ENCODE measurements at regions not wholly inside any gene's neighbourhood (a gene's known extent, or its start where the extent isn't known, plus 50 kb on each side); places are given as distances from the start of the nearest gene placed in this dataset.
"Not testable (repeated sequence)": the region's sequence is repeated elsewhere in the genome, so short reads cannot be mapped to it uniquely, and the experiment has no call there.

GRCh38 chr13:70792121-70792520, 683.9 kb upstream of the KLHL1 start:
- DNase-seq = no peak
- no peak overlapping the region for H3K4me3 ChIP-seq (ENCODE audit: low read length)
- no peaks in the 10 kb centered on the region for H3K27me3 ChIP-seq (ENCODE audit: control insufficient read depth, insufficient read depth)
- no peaks in the 10 kb centered on the region for H3K9me3 ChIP-seq (ENCODE audit: control insufficient read depth, low read length)
- no peak for ATAC-seq
- H3K4me1 ChIP-seq (ENCODE audit: control insufficient read depth, insufficient read depth, low read length) = no peaks in the 10 kb centered on the region
- H3K27ac ChIP-seq (ENCODE audit: low read length) = no peak overlapping the region
- WGBS = 76% methylated on average over 2 of the region's 2 CpGs
- intact Hi-C loops (cut with DNase I) = no loop called here

GRCh38 chr13:70789751-70790150, 681.5 kb upstream of the KLHL1 start:
- H3K9me3 ChIP-seq (ENCODE audit: control insufficient read depth, low read length) = no peaks in the 10 kb centered on the region
- H3K27me3 ChIP-seq (ENCODE audit: control insufficient read depth, insufficient read depth) = no peaks in the 10 kb centered on the region
- H3K27ac ChIP-seq (ENCODE audit: low read length) = no peak overlapping the region
- ATAC-seq = no peak
- H3K4me1 ChIP-seq (ENCODE audit: control insufficient read depth, insufficient read depth, low read length) = no peaks in the 10 kb centered on the region
- no peak for DNase-seq
- H3K4me3 ChIP-seq (ENCODE audit: low read length) = no peak overlapping the region
- intact Hi-C loops (cut with DNase I) = no loop called here

GRCh38 chr13:70788074-70788473, 679.8 kb upstream of the KLHL1 start:
- no peak for DNase-seq
- 84% methylated on average over 3 of the region's 3 CpGs for WGBS
- intact Hi-C loops (cut with DNase I) = no loop called here
- H3K4me3 ChIP-seq (ENCODE audit: low read length) = no peak overlapping the region
- ATAC-seq = no peak
- H3K27me3 ChIP-seq (ENCODE audit: control insufficient read depth, insufficient read depth) = no peaks in the 10 kb centered on the region
- no peaks in the 10 kb centered on the region for H3K9me3 ChIP-seq (ENCODE audit: control insufficient read depth, low read length)
- no peaks in the 10 kb centered on the region for H3K4me1 ChIP-seq (ENCODE audit: control insufficient read depth, insufficient read depth, low read length)
- no peak overlapping the region for H3K27ac ChIP-seq (ENCODE audit: low read length)

DNA sequence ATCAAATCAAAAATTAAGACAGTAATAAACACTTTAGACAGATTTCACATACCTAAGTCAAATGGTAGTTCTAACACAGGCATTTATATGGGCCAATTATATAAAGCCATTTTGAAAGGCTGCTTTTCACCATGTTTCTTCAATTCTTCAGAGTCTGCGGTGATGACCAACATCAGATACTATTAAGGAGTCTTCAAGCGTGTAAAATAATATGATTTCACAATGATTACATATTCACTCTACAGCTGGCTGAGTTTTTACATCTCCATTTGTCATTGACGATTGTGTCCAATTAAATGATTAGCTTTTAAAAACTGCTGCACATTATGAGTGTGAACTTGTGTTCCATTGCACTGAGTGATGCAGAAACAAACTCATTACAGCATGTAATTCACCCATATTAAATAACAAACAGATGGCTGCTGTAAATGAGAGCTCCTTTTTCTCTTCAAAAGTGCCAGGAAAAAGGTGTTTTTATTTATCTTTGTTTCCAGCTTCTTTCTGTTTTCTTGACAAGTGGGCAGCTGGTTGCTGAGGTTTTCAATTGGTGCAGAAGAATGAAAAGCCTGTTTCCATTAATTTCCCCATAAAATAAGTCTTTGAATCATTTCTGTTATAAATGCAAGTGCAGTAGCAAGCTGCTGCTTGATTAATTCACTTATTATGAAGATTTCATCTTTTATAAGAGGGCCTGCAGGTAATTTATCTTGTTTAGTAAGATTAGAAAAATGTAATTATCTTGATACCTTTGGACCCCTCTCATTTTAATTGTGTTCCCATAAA, 676.1 kb upstream of the KLHL1 start:
- no peaks in the 10 kb centered on the region for H3K4me1 ChIP-seq (ENCODE audit: control insufficient read depth, insufficient read depth, low read length)
- intact Hi-C loops (cut with DNase I) = no loop called here
- ATAC-seq (no peak), DNase-seq (no peak)
- H3K27ac ChIP-seq (ENCODE audit: low read length) = no peak overlapping the region
- 90% methylated on average over 3 of the region's 3 CpGs for WGBS
- H3K4me3 ChIP-seq (ENCODE audit: low read length) = no peak overlapping the region
- H3K9me3 ChIP-seq (ENCODE audit: control insufficient read depth, low read length) = no peaks in the 10 kb centered on the region
- H3K27me3 ChIP-seq (ENCODE audit: control insufficient read depth, insufficient read depth) = no peaks in the 10 kb centered on the region

DNA sequence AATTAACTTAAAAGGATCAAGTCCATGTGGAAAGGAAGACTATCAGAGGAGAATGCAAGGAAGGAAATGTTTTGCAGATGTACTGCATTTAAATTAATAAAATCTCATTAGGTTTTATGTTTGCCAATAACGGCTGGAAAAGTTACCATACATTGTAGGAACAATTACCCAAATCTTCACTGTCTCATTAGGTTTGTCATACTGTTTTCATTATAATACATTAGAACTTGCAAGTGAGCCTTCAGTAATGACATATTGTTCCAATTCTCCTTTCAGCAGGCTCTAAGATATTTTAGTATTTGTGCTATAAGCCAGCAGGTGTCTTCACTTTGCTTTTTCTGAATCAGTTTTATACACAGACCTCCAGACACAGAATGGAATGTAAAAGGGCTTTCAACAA, 661.6 kb upstream of the KLHL1 start:
- no peaks in the 10 kb centered on the region for H3K4me1 ChIP-seq (ENCODE audit: control insufficient read depth, insufficient read depth, low read length)
- ATAC-seq (no peak), DNase-seq (no peak)
- H3K27me3 ChIP-seq (ENCODE audit: control insufficient read depth, insufficient read depth) = no peaks in the 10 kb centered on the region
- H3K4me3 ChIP-seq (ENCODE audit: low read length) = no peak overlapping the region
- H3K27ac ChIP-seq (ENCODE audit: low read length) = no peak overlapping the region
- 48% methylated on average over 1 of the region's 1 CpG for WGBS
- intact Hi-C loops (cut with DNase I) = no loop called here
- H3K9me3 ChIP-seq (ENCODE audit: control insufficient read depth, low read length) = no peaks in the 10 kb centered on the region

DNA sequence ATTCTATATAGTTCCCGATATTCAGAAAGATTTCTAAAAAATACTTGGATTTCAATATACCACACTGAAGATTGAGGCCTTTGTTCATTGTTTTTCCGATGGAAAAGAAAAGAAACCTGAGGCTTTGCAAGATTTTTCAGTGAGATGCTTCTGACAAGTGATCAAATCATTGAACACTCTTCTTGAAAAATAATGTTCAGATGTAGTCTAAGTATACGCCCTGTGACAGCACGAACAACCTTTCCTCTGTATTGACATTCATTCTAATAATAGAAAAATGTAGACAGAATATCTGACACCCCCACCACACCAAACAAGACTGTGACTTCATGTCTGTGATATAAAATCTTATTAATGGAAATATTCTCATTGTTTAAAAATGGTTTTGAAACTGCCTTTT, 650.7 kb upstream of the KLHL1 start:
- Histone ChIP-seq H3K9me3 (ENCODE audit: control insufficient read depth, low read length) (no peaks in the 10 kb centered on the region), H3K4me3 (ENCODE audit: low read length) (no peak overlapping the region), H3K27me3 (ENCODE audit: control insufficient read depth, insufficient read depth) (no peaks in the 10 kb centered on the region), H3K27ac (ENCODE audit: low read length) (no peak overlapping the region), H3K4me1 (ENCODE audit: control insufficient read depth, insufficient read depth, low read length) (no peaks in the 10 kb centered on the region)
- no peak for DNase-seq
- intact Hi-C loops (cut with DNase I) = no loop called here
- WGBS = 81% methylated on average over 4 of the region's 4 CpGs
- no peak for ATAC-seq

DNA sequence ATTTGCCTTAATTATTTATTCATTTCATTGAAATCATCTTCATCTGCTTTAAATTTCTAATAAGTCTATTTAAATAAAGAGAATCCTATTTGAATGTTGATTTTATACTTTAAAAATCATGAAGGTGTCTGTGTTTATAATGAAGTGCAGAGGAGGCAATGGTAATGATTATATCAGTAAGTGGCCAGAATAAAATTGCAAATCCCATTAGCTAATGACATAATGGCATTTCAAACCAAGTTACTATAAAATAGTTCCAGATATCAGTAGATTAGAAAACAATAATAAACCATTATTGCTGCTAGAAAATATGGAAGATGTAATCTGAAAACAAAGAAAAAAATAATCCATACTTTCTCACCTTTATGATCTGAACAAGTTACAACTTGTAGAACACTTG, 647.8 kb upstream of the KLHL1 start:
- intact Hi-C loops (cut with DNase I) = no loop called here
- Histone ChIP-seq H3K4me1 (ENCODE audit: control insufficient read depth, insufficient read depth, low read length) (no peaks in the 10 kb centered on the region), H3K27ac (ENCODE audit: low read length) (no peak overlapping the region), H3K27me3 (ENCODE audit: control insufficient read depth, insufficient read depth) (no peaks in the 10 kb centered on the region), H3K4me3 (ENCODE audit: low read length) (no peak overlapping the region), H3K9me3 (ENCODE audit: control insufficient read depth, low read length) (no peaks in the 10 kb centered on the region)
- no peak for DNase-seq
- no peak for ATAC-seq

- Histone ChIP-seq H3K4me3 (ENCODE audit: low read length) (no peak overlapping the region), H3K27me3 (ENCODE audit: control insufficient read depth, insufficient read depth) (no peaks in the 10 kb centered on the region), H3K9me3 (ENCODE audit: control insufficient read depth, low read length) (no peaks in the 10 kb centered on the region), H3K4me1 (ENCODE audit: control insufficient read depth, insufficient read depth, low read length) (no peaks in the 10 kb centered on the region), H3K27ac (ENCODE audit: low read length) (no peak overlapping the region)
- ATAC-seq (no peak), DNase-seq (no peak)
- intact Hi-C loops (cut with DNase I) = no loop called here
- 58% methylated on average over 4 of the region's 4 CpGs for WGBS
Measured at GRCh38 chr13:70755456-70755855, 647.2 kb upstream of the KLHL1 start.

DNA sequence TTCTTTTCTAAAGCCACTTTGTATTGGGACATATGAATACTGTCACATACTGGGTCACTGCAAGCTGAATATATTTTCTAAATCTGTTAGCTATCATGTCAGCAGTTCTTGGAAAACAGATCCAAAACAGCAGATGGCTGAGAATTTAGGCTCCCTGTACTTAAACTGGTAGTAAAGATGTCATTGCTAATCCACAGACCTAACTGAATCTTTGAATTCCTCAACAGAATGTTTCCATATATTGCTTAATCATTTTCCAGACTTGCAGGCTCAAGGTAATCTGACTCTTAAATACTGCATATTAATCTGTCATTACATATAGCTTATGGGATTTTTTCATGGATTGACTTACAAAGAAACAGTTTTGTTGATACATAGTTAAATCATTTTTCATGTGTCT, 639.0 kb upstream of the KLHL1 start:
- H3K9me3 ChIP-seq (ENCODE audit: control insufficient read depth, low read length) = no peaks in the 10 kb centered on the region
- intact Hi-C loops (cut with DNase I) = no loop called here
- no peak for ATAC-seq

DNA sequence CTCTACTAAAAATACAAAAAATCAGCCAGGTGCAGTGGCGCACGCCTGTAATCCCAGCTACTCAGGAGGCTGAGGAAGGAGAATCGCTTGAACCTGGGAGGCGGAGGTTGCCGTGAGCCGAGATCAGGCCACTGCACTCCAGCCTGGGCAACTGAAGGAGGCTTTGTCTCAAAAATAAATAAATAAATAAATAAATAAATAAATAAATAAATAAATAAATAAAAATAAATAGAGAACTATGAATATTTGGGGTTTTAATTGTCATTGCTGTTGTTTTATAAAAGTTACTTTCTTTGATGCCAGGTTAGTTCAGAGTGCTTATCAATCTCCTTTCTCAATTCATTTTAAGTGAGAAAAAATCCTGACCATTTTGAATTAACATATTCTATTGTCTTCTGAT, 638.2 kb upstream of the KLHL1 start:
- H3K4me1 ChIP-seq (ENCODE audit: control insufficient read depth, insufficient read depth, low read length); H3K27ac ChIP-seq (ENCODE audit: low read length); H3K27me3 ChIP-seq (ENCODE audit: control insufficient read depth, insufficient read depth); intact Hi-C loops (cut with DNase I); ATAC-seq; H3K9me3 ChIP-seq (ENCODE audit: control insufficient read depth, low read length); H3K4me3 ChIP-seq (ENCODE audit: low read length); DNase-seq: not testable (repeated sequence)
- WGBS = 95% methylated on average over 6 of the region's 6 CpGs

More for the DNA sequence above, 639.0 kb upstream of the KLHL1 start:
- DNase-seq = no peak
- Histone ChIP-seq H3K4me3 (ENCODE audit: low read length) (no peak overlapping the region), H3K4me1 (ENCODE audit: control insufficient read depth, insufficient read depth, low read length) (no peaks in the 10 kb centered on the region), H3K27me3 (ENCODE audit: control insufficient read depth, insufficient read depth) (no peaks in the 10 kb centered on the region), H3K27ac (ENCODE audit: low read length) (no peak overlapping the region)

DNA sequence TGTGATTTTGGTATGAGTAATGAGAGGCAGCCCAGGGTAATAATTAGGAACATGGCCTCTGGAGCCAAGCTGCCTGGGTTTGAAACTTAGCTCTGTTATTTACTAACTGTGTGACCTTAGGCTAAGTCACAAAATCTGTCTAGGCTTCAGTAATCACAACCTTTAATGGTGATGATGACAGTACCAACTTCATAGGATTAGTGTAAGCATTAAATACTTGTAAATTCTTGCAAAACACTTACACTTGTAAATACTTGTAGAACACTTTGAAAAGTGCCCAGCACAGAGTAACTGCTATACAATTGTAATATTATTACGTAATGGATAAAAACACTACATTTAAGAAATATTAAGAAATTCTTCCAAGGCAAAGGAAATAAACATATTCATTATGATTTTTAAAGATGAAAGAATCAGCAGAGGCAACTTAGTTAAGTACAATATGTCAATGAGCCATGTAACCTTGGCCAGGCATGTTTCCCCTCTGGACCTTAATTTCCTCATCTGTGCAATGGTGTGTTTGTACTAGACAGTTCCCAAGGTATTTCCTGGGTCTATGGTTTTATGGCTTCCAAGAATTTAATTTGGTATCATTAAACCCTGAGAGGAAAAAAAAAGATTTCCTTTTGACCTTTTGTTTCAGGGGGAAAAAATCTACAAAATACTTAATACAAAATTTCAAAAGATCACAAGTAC, 628.5 kb upstream of the KLHL1 start:
- DNase-seq = no peak
- no peak for ATAC-seq
- 94% methylated on average over 1 of the region's 1 CpG for WGBS
- Histone ChIP-seq H3K4me1 (ENCODE audit: control insufficient read depth, insufficient read depth, low read length) (no peaks in the 10 kb centered on the region), H3K4me3 (ENCODE audit: low read length) (no peak overlapping the region), H3K27ac (ENCODE audit: low read length) (no peak overlapping the region), H3K27me3 (ENCODE audit: control insufficient read depth, insufficient read depth) (no peaks in the 10 kb centered on the region), H3K9me3 (ENCODE audit: control insufficient read depth, low read length) (no peaks in the 10 kb centered on the region)
- intact Hi-C loops (cut with DNase I) = no loop called here

Measured in right cardiac atrium (tissue), 5 donors.